T-helper 1 cell (primary cell): ENCODE measurements at regions not wholly inside any gene's neighbourhood (a gene's known extent, or its start where the extent isn't known, plus 50 kb on each side); places are given as distances from the start of the nearest gene placed in this dataset.

Source experiments
- DNase-seq, 5 donors: peaks; one replicate each; pipeline ENCODE4 v3.0.0-alpha.2; 2012 to 2020

GRCh38 chr15:97661796-97662195 is 298.7 kb upstream of the ARRDC4 start:
- no peak for DNase-seq

- no peak for DNase-seq
Measured at GRCh38 chr15:97672586-97672985, 287.9 kb upstream of the ARRDC4 start.

GRCh38 chr15:97678656-97679055 is 281.8 kb upstream of the ARRDC4 start:
- DNase-seq: no peak

DNA sequence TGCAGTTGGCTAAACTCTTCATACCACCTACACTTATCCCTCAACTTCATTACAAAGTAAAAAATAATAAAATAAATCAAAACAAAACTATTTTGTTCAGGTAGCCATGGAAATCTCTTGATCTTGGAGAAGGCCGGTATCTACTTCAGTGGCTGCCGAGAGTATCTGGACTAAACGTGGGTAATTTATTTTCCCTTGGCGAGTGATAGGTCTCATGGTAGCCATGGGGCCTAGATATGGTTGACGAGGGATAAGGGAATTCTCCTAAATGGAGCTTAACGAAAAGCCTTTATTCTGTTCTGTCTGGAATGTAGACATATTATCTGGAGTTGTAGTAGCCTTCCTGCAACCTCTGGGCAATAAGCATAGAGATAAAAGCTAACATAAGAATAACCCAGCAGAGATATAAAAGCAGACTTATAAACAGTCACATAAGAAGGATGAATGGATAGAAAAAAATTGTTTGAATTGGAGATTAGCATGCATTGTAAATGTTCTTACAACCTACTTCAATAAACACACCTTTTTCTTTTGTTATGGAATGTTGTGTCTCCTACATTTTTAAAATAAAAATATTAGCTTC is 281.3 kb upstream of the ARRDC4 start:
- DNase-seq: no peak

DNA sequence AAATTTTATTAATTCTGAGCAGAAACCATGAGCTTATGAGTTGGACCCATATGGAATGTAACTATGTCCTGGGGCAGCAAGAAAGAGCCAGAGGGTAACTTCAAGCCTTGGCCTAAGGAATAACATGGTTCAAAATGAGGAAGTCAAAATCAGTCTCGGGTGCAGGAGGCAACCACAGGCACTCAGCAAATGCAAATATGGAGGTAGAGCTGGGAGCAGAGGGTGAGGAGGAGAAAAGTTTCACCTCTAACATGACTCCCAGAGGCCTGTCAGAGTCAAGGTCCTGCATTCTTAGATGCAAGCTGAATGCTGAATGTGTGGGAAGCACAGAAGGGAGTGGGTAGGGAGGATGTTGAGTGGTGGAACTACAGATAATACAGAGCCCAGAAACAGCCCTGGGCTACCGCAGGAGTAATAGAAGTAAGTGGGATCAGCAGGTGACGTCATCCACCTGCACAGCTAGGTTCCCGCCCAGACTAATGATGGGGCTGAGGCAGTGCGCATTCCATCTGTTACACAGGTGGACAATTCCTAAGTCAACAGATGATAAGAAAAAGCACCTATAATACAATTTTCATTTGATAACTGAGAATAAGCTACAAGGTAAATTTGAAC is 279.8 kb upstream of the ARRDC4 start:
- no peak for DNase-seq

GRCh38 chr15:97683831-97684230 is 276.7 kb upstream of the ARRDC4 start:
- no peak for DNase-seq

GRCh38 chr15:97684249-97684648 is 276.3 kb upstream of the ARRDC4 start:
- no peak for DNase-seq

DNA sequence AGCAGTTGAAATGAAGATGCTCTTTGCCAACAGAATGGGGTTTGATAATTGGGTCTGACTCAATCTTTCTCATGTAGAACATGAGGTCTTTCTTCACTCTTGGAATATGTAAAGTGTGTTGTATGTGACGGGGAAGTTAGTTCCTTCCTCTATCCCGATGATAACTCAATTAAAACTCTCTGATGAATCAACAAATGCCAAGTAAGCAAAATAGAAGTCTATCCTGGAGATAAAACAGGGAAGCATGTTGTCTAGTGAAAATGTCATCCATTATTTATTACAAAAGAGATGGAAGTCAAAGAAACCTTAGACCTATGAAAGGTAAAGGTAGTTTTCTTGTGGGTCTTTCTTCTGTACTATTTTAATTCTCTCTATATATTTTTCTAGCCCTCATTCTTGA is 274.2 kb upstream of the ARRDC4 start:
- DNase-seq: no peak

GRCh38 chr15:97687654-97688053 is 272.8 kb upstream of the ARRDC4 start:
- DNase-seq: no peak

GRCh38 chr15:97688177-97688576 is 272.3 kb upstream of the ARRDC4 start:
- DNase-seq: no peak

- no peak for DNase-seq
Measured at GRCh38 chr15:97688886-97689285, 271.6 kb upstream of the ARRDC4 start.

- no peak for DNase-seq
Measured at GRCh38 chr15:97691078-97691477, 269.4 kb upstream of the ARRDC4 start.

DNA sequence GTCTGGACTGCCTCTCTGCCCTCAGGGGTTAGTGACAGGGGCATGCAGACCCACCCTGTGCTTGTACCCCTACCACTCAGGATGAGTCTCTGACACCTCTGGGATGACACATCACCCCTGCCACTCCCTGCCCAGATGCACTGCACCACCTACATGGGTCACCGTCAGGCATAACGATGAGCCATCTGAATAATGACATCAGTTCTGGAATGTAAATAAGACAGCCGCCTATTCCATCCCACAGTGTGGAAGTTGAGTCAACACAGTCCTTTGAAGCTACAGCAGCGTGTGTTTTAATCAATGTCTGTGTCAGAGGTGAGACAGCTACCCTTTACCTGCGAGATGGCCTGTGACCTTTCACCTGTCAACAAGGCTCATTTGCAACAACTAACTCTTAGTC is 268.7 kb upstream of the ARRDC4 start:
- no peak for DNase-seq

- no peak for DNase-seq
Measured at GRCh38 chr15:97692301-97693015, 268.0 kb upstream of the ARRDC4 start.

DNA sequence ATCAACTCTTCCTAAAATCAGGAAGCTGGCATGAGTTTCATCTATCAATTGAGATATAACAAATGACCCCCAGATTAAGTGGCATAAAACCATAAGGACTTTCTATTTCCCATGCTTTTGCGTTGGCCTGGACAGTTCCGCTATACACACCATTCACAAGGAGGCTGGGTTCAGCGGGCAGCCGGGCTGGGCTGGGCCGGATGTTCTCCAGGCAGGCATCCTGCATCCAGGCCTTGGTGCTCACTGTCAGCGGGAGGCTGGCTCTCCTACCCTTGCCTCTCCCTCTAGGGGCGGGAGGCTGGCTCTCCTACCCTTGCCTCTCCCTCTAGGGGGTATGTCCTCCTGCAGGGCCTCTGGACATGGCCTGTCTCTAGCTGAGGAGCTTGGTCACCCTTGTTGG is 266.0 kb upstream of the ARRDC4 start:
- DNase-seq: no peak

DNA sequence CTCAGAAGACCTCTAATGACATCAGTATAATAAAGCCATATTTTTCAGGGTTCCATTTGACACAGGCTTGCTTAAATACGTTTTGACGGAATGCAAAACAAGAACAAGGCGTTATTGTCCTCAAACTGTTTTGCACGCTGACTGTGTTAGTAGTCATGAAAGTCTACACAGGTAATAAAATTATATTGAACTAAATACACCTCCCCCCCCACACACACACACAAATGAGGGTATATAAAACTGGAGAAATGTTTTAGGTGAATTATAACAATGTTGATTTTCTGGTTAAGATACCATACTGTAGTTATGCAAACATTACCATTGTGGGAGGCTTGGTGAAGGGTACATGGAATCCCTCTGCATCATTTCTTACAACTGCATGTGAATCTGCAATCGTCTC is 257.1 kb upstream of the ARRDC4 start:
- DNase-seq: no peak

- no peak for DNase-seq
Measured at GRCh38 chr15:97706059-97706458, 254.4 kb upstream of the ARRDC4 start.

GRCh38 chr15:97708252-97708651 is 252.3 kb upstream of the ARRDC4 start:
- no peak for DNase-seq

GRCh38 chr15:97712530-97712929 is 248.0 kb upstream of the ARRDC4 start:
- no peak for DNase-seq

DNA sequence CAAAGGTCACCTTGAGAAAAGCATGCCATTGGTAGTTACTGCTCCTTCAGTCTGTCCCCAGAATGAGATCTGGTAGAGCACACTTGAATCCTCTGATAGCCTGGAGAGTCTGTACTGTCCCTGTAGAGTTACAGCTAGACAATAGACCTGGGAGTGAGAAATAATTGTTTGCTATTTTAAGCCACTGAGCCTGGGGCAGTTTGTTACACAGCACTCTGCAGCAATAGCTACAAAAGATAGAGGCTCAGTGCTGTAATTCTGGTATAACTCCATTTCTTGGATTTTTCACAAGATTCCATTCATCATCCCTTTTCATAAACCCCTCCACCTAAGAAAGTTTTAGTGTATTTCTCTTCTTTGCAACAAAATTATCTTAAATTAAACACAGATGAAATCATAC is 242.7 kb upstream of the ARRDC4 start:
- DNase-seq: no peak

- no peak for DNase-seq
Measured at GRCh38 chr15:97718509-97718908, 242.0 kb upstream of the ARRDC4 start.

DNA sequence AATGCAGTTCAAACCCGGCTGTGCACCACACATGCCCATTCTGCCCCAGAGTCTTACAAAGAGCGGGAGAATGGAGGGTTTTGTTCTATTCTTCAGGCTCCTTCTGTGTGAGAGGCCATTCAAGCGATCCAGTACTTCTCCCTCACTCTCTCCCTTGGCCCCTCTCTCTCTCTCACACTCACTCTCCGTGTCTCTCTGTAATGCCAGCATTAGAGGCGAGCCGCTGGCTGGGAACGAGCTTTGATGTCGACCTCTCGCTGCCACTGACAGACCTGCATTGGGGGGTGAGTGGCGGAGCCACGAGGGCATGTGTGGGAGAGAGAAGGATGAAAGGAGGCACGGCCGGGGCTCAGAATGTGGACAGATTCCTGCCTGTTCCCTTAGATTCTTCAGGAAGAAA is 231.7 kb upstream of the ARRDC4 start:
- DNase-seq: no peak

DNA sequence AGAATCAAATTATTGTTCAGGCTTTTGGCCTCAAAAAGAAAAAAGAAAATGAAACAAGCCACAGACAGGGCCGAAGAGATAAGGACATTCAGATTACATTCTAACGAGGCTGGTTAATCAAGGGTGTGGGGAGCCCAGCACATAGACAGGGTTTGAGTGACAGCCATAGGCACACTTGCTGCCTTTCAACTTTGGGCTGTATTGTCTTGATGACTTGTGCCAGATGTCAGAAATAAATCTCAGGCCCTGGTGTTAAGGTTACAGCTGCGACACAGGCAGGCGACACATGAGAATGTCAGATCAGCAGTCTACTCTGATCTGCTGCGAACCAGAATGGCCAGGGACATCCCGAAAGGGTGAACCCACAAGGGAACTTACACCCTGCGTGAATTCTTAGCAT is 231.2 kb upstream of the ARRDC4 start:
- no peak for DNase-seq

DNA sequence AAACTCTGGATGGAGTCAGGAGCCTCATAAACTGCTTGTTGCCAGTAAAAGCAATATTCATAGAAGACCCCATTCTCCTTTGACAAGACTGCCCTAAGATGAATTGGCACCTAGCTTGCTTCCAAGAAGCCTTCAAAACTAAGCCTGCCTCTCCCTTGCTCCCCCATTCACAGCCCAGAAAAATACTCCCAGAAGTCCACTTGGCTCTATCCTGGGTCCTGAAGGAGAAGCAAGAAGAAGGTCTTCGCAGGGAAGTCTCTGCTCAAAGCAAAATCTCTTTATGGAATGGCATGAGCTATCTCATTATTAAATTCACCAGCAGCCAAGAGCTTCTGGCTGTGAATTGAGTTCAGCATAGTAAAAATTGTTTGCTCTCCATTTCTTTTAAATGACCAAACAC is 230.2 kb upstream of the ARRDC4 start:
- DNase-seq: no peak

DNA sequence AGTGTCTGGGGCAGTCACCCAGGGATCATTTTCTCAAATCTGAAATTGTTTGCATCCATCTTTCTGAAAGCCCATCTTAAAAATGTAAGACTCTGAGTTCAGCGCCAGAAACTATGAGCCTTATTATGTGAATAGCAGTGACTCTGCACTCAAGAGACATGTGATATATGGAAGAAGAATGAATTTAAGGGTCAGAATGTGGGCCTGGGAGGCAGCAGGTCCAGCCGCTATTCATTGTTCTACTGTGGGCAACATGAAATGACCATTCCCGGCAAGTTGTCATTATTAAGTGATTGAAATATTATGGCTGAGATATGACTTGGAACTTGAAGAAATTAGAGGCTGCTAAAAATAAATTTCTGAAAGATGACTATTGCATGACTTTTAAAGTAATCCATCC is 228.6 kb upstream of the ARRDC4 start:
- no peak for DNase-seq
